Fibroblast of lung (primary cell): ENCODE measurements at regions not wholly inside any gene's neighbourhood (a gene's known extent, or its start where the extent isn't known, plus 50 kb on each side); places are given as distances from the start of the nearest gene placed in this dataset.

ENCODE experiments used
- DNase-seq, 2 donors: peaks; one replicate each; pipeline versions ENCODE4 v3.0.0 to v3.0.0-alpha.2; 2010; ENCODE audit warnings: low read depth in 2 of 2
- H2AFZ ChIP-seq: 2 replicates; pipeline ENCODE4 v1.5.1; 2012; ENCODE audit warnings: low read length, control low read depth, inconsistent platforms
- H3K27ac ChIP-seq: 2 replicates; pipeline ENCODE4 v1.5.1; 2011; ENCODE audit warnings: low read length, control low read depth; ENCODE audit not compliant: insufficient read depth
- H3K27me3 ChIP-seq: 2 replicates; pipeline ENCODE4 v1.5.1; 2011; ENCODE audit warnings: mild to moderate bottlenecking, low read length; ENCODE audit not compliant: control insufficient read depth, insufficient read depth
- H3K36me3 ChIP-seq: 2 replicates; pipeline ENCODE4 v1.5.1; 2011; ENCODE audit warnings: low read length; ENCODE audit not compliant: control insufficient read depth, insufficient read depth
- H3K4me1 ChIP-seq: 2 replicates; pipeline ENCODE4 v1.5.1; 2011; ENCODE audit warnings: low read length; ENCODE audit not compliant: control insufficient read depth, insufficient read depth; ENCODE audit errors: extremely low read depth
- H3K4me2 ChIP-seq: 2 replicates; pipeline ENCODE4 v1.5.1; 2011; ENCODE audit warnings: low read length, control low read depth; ENCODE audit not compliant: insufficient read depth; ENCODE audit errors: extremely low read depth
- H3K4me3 ChIP-seq, 4 experiments: fragments of 200-600 bp in 1 of 4; sonication (generic) in 1 of 4; replicated peaks in 1 of 4; 2 replicates each; pipeline ENCODE4 v1.5.1; 2011 to 2016; ENCODE audit warnings: low read length in 4 of 4, low read depth in 3 of 4, mild to moderate bottlenecking in 3 of 4, control low read depth in 2 of 4, inconsistent platforms in 1 of 4, mixed read lengths in 1 of 4; ENCODE audit not compliant: insufficient read depth in 1 of 4; ENCODE audit errors: control extremely low read depth in 1 of 4
- H3K79me2 ChIP-seq: 2 replicates; pipeline ENCODE4 v1.5.1; 2012; ENCODE audit warnings: mild to moderate bottlenecking, low read length, inconsistent platforms; ENCODE audit not compliant: control insufficient read depth, insufficient read depth
- H3K9ac ChIP-seq: 2 replicates; pipeline ENCODE4 v1.5.1; 2011; ENCODE audit warnings: mild to moderate bottlenecking, low read length, control low read depth; ENCODE audit not compliant: insufficient read depth
- H3K9me3 ChIP-seq: 2 replicates; pipeline ENCODE4 v1.5.1; 2012; ENCODE audit warnings: low read depth, low read length; ENCODE audit not compliant: control insufficient read depth, insufficient read depth
- H4K20me1 ChIP-seq: 2 replicates; pipeline ENCODE4 v1.5.1; 2011; ENCODE audit warnings: low read length; ENCODE audit not compliant: control insufficient read depth, insufficient read depth; ENCODE audit errors: extremely low read depth
- CTCF ChIP-seq, 2 donors: IDR thresholded peaks in 1 of 2; conservative IDR thresholded peaks in 1 of 2; 1 replicate in 1 of 2; 2 replicates in 1 of 2; pipeline ENCODE4 v1.5.1; 2011 to 2012; ENCODE audit warnings: low read length in 2 of 2, control low read depth in 1 of 2, inconsistent platforms in 1 of 2, low read depth in 1 of 2, mild to moderate bottlenecking in 1 of 2
- EZH2 ChIP-seq: IDR thresholded peaks from 2 replicates; pipeline ENCODE4 v1.5.1; 2012; ENCODE audit warnings: low read length, control low read depth, mild to moderate bottlenecking; ENCODE audit errors: missing control alignments

- TF ChIP-seq CTCF (conservative IDR thresholded peaks at IDR 0.05 in 1 of 2, IDR thresholded peaks at IDR 0.05 in 1 of 2; ENCODE audit: low read depth in 1 of 2, low read length in 2 of 2): no peak
- TF ChIP-seq EZH2: no peak
- no peak for DNase-seq
- Histone ChIP-seq H3K27me3 (peaks cover 5% of the 10 kb centered on the region), H3K36me3 (no peaks in the 10 kb centered on the region), H4K20me1 (no peaks in the 10 kb centered on the region), H3K4me1 (no peaks in the 10 kb centered on the region), H3K4me3 (no peak overlapping the region), H3K9ac (no peak overlapping the region), H3K4me2 (no peak overlapping the region), H3K9me3 (no peaks in the 10 kb centered on the region), H3K27ac (no peak overlapping the region), H2AFZ (no peak overlapping the region), H3K79me2 (no peaks in the 10 kb centered on the region)
Measured at GRCh38 chr2:11032396-11032795, 120.7 kb downstream of the KCNF1 start.

GRCh38 chr2:11033114-11033513 is 121.4 kb downstream of the KCNF1 start:
- Histone ChIP-seq H3K4me3 (no peak overlapping the region), H3K4me2 (no peak overlapping the region), H3K4me1 (no peaks in the 10 kb centered on the region), H3K36me3 (no peaks in the 10 kb centered on the region), H3K27me3 (peaks cover 5% of the 10 kb centered on the region), H4K20me1 (no peaks in the 10 kb centered on the region), H3K79me2 (no peaks in the 10 kb centered on the region), H3K9ac (no peak overlapping the region), H3K27ac (no peak overlapping the region), H2AFZ (no peak overlapping the region), H3K9me3 (no peaks in the 10 kb centered on the region)
- no peak for DNase-seq
- TF ChIP-seq CTCF (conservative IDR thresholded peaks at IDR 0.05 in 1 of 2, IDR thresholded peaks at IDR 0.05 in 1 of 2; ENCODE audit: low read depth in 1 of 2, low read length in 2 of 2) (no peak), EZH2 (no peak)

GRCh38 chr2:11038641-11039040 is 116.6 kb upstream of the SLC66A3 start:
- Histone ChIP-seq H3K4me3 (no peak overlapping the region), H2AFZ (no peak overlapping the region), H3K36me3 (no peaks in the 10 kb centered on the region), H3K79me2 (no peaks in the 10 kb centered on the region), H4K20me1 (no peaks in the 10 kb centered on the region), H3K27ac (no peak overlapping the region), H3K4me1 (no peaks in the 10 kb centered on the region), H3K9ac (no peak overlapping the region), H3K4me2 (no peak overlapping the region), H3K9me3 (no peaks in the 10 kb centered on the region), H3K27me3 (peaks cover 4% of the 10 kb centered on the region)
- TF ChIP-seq CTCF (conservative IDR thresholded peaks at IDR 0.05 in 1 of 2, IDR thresholded peaks at IDR 0.05 in 1 of 2; ENCODE audit: low read depth in 1 of 2, low read length in 2 of 2): no peak
- no peak for TF ChIP-seq EZH2
- no peak for DNase-seq
